ENCODE measurements at regions not wholly inside any gene's neighbourhood (a gene's known extent, or its start where the extent isn't known, plus 50 kb on each side); places are given as distances from the start of the nearest gene placed in this dataset.

- TF ChIP-seq CTCF (IDR thresholded peaks at IDR 0.05; ENCODE audit: borderline replicate concordance, extremely low read depth, low read length, poor library complexity, severe bottlenecking) (no peak), EZH2 (IDR thresholded peaks at IDR 0.05; ENCODE audit: borderline replicate concordance, low read depth, low read length, severe bottlenecking) (no peak)
Measured at GRCh38 chr21:27796106-27796505, 829.2 kb upstream of the ADAMTS5 start.
